PC-3 (cell line): ENCODE measurements at regions not wholly inside any gene's neighbourhood (a gene's known extent, or its start where the extent isn't known, plus 50 kb on each side); places are given as distances from the start of the nearest gene placed in this dataset.

Experiments
- ATAC-seq: fragments of 200-7000 bp; cut with Tn5 transposase; 2 replicates; pipeline ENCODE4 v1.9.1; 2020; ENCODE audit warnings: mild to moderate bottlenecking, moderate library complexity
- BruUV-seq: library from RNA; stranded (reverse); fragments of 400-500 nt; replicated peaks from 2 replicates; lab custom pipeline; 2021; lab: Mats Ljungman, UMichigan
- CTCF ChIA-PET: fragments of 300-600 bp; sonication (Branson Sonifier 250); formaldehyde crosslinking; loops from one replicate; lab custom pipeline; 2022; ENCODE audit warnings: antibody characterized with exemption; lab: Charles Lee
- POLR2A ChIA-PET: fragments of 300-600 bp; sonication (Branson Sonifier 250); formaldehyde crosslinking; loops from one replicate; lab custom pipeline; 2022; ENCODE audit warnings: antibody characterized with exemption; ENCODE audit not compliant: unreplicated experiment; lab: Charles Lee
- DNase-seq: peaks from one replicate; pipeline ENCODE4 v3.0.0-alpha.2; 2015
- H2AFZ ChIP-seq: fragments of 300-600 bp; sonication (generic); 2 replicates; pipeline ENCODE4 v1.6.0; 2016; ENCODE audit warnings: antibody characterized with exemption, low read length
- H3F3A ChIP-seq: fragments of 300-600 bp; sonication (generic); one replicate; pipeline ENCODE4 v1.6.0; 2017; ENCODE audit warnings: antibody characterized with exemption, low read length, control low read depth, mild to moderate bottlenecking; ENCODE audit not compliant: unreplicated experiment
- H3K27ac ChIP-seq: fragments of 300-600 bp; sonication (generic); 2 replicates; pipeline ENCODE4 v1.5.1; 2016; ENCODE audit warnings: mild to moderate bottlenecking, low read length
- H3K27me3 ChIP-seq: fragments of 300-600 bp; sonication (generic); 2 replicates; pipeline ENCODE4 v1.6.1; 2016; ENCODE audit warnings: low read length, mixed read lengths
- H3K36me3 ChIP-seq: fragments of 300-600 bp; sonication (generic); 2 replicates; pipeline ENCODE4 v1.6.1; 2016; ENCODE audit warnings: low read depth, mixed run types, low read length, mixed read lengths
- H3K4me1 ChIP-seq: fragments of 300-600 bp; sonication (generic); 2 replicates; pipeline ENCODE4 v1.5.1; 2016; ENCODE audit warnings: low read length; ENCODE audit not compliant: insufficient read depth
- H3K4me2 ChIP-seq: fragments of 300-600 bp; sonication (generic); 2 replicates; pipeline ENCODE4 v1.6.0; 2016; ENCODE audit warnings: low read length
- H3K4me3 ChIP-seq: fragments of 300-600 bp; sonication (generic); 2 replicates; pipeline ENCODE4 v1.5.1; 2016; ENCODE audit warnings: mild to moderate bottlenecking, low read length, mixed read lengths
- H3K79me2 ChIP-seq: fragments of 300-600 bp; sonication (generic); 2 replicates; pipeline ENCODE4 v1.6.1; 2017; ENCODE audit warnings: low read length, mixed read lengths
- H3K9ac ChIP-seq: fragments of 300-600 bp; sonication (generic); 2 replicates; pipeline ENCODE4 v1.6.0; 2016; ENCODE audit warnings: mild to moderate bottlenecking, low read length
- H3K9me2 ChIP-seq: fragments of 300-600 bp; sonication (generic); replicated peaks from 2 replicates; pipeline ENCODE4 v1.6.1; 2016; ENCODE audit warnings: mixed run types, low read length, mixed read lengths
- H3K9me3 ChIP-seq: fragments of 300-600 bp; sonication (generic); 2 replicates; pipeline ENCODE4 v1.6.1; 2016; ENCODE audit warnings: low read length, mixed read lengths
- H4K20me1 ChIP-seq: fragments of 300-600 bp; sonication (generic); 2 replicates; pipeline ENCODE4 v1.6.1; 2016; ENCODE audit warnings: low read length, mixed read lengths
- CTCF ChIP-seq: fragments of 300-600 bp; sonication (generic); conservative IDR thresholded peaks from 2 replicates; pipeline ENCODE4 v1.5.1; 2017; ENCODE audit warnings: antibody characterized with exemption, low read depth, mild to moderate bottlenecking, low read length
- EZH2 ChIP-seq: fragments of 300-600 bp; sonication (generic); IDR thresholded peaks from one replicate; pipeline ENCODE4 v1.6.1; 2017; ENCODE audit warnings: antibody characterized with exemption, mild to moderate bottlenecking, low read length; ENCODE audit not compliant: unreplicated experiment
- EZH2phosphoT487 ChIP-seq: fragments of 300-600 bp; sonication (generic); IDR thresholded peaks from 2 replicates; pipeline ENCODE4 v1.6.1; 2018; ENCODE audit warnings: mild to moderate bottlenecking, antibody characterized with exemption, low read length, borderline replicate concordance
- intact Hi-C: fragments of 100-400 bp; cut with micrococcal nuclease; formaldehyde crosslinking; loops from 2 replicates; pipeline ENCODE4 v1.9.0; 2023

- CTCF ChIA-PET = no interaction called here
- H3K27ac ChIP-seq = no peak overlapping the region
- no peak overlapping the region for H3K4me3 ChIP-seq
- H3K9ac ChIP-seq = no peak overlapping the region
- H2AFZ ChIP-seq = no peak overlapping the region
- no peak for ATAC-seq
- H3K4me2 ChIP-seq = no peak overlapping the region
- no peaks in the 10 kb centered on the region for H4K20me1 ChIP-seq
- no peaks in the 10 kb centered on the region for H3K9me3 ChIP-seq
- no peaks in the 10 kb centered on the region for H3F3A ChIP-seq
- TF ChIP-seq CTCF (no peak), EZH2phosphoT487 (no peak), EZH2 (no peak)
- no peaks in the 10 kb centered on the region for H3K27me3 ChIP-seq
- no TSS peak for BruUV-seq
- no peaks in the 10 kb centered on the region for H3K79me2 ChIP-seq
- H3K9me2 ChIP-seq = no peaks in the 10 kb centered on the region
- no peaks in the 10 kb centered on the region for H3K36me3 ChIP-seq
- intact Hi-C loops = no loop called here
- POLR2A ChIA-PET = no interaction called here
- DNase-seq = no peak
- no peaks in the 10 kb centered on the region for H3K4me1 ChIP-seq
These were observed 192.1 kb upstream of the NCKAP5 start for GRCh38 chr2:133760376-133760775.

GRCh38 chr2:133765658-133766057, 197.4 kb upstream of the NCKAP5 start:
- no peaks in the 10 kb centered on the region for H4K20me1 ChIP-seq

More at GRCh38 chr2:133765658-133766057, 197.4 kb upstream of the NCKAP5 start:
- no TSS peak for BruUV-seq
- POLR2A ChIA-PET = interaction anchor here (0.6 kb wide), 1 partner anchor 163 kb away, joined by 4 read pairs; no protein-coding TSS in a partner anchor
- H3K9me2 ChIP-seq = no peaks in the 10 kb centered on the region
- no peak overlapping the region for H3K4me3 ChIP-seq
- H3F3A ChIP-seq = no peaks in the 10 kb centered on the region
- H3K27me3 ChIP-seq = no peaks in the 10 kb centered on the region
- no peak overlapping the region for H3K4me2 ChIP-seq
- no peaks in the 10 kb centered on the region for H3K9me3 ChIP-seq
- intact Hi-C loops = no loop called here
- no peak overlapping the region for H2AFZ ChIP-seq
- TF ChIP-seq EZH2 = no peak
- TF ChIP-seq EZH2phosphoT487 = no peak
- no peak for TF ChIP-seq CTCF
- peaks cover 22% of the 10 kb centered on the region for H3K4me1 ChIP-seq
- ATAC-seq (peak; percentile 65), DNase-seq (peak; percentile 13)
- H3K36me3 ChIP-seq = no peaks in the 10 kb centered on the region
- no peak overlapping the region for H3K9ac ChIP-seq
- H3K27ac ChIP-seq = no peak overlapping the region
- CTCF ChIA-PET = no interaction called here
- no peaks in the 10 kb centered on the region for H3K79me2 ChIP-seq
